ENCODE measurements at regions not wholly inside any gene's neighbourhood (a gene's known extent, or its start where the extent isn't known, plus 50 kb on each side); places are given as distances from the start of the nearest gene placed in this dataset.

DNA sequence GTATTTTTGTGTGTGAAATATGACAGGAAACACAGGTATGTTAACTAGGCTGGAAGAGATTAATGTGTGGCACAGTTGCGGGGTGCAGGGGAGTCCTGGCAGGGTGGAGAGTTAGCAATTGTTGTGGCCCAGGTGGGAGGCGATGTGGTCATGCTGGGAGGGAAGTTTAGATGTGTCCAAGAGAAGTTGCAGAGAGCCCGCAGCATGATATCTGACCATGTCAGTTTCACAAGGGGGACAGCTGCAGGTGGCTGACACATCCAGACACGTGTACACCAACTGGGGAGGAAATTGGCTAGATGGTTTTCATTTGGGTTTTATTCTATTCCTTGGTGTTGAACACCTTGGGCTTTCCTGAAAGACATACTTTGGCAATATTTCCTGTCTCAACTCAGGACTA lies 172.8 kb upstream of the RGMA start:
- whole genome bisulfite sequencing, 2 donors = 88 to 89% methylated on average over 4 of the region's 4 CpGs
- H3K27ac ChIP-seq = no peak overlapping the region
- TF ChIP-seq EP300 (IDR thresholded peaks at IDR 0.05) = no peak
- peaks cover 0 to 13% (median 0%) of the 10 kb centered on the region in 4 donors for H3K9me3 ChIP-seq
- no peaks in the 10 kb centered on the region for H3K27me3 ChIP-seq
- H3K4me1 ChIP-seq = no peaks in the 10 kb centered on the region
- H3K4me3 ChIP-seq = no peak overlapping the region
- no peak for DNase-seq (ENCODE audit: low spot score in 2 of 2)
- H3K36me3 ChIP-seq = no peaks in the 10 kb centered on the region

- no peak overlapping the region for H3K27ac ChIP-seq
- H3K4me3 ChIP-seq = no peak overlapping the region
- no peaks in the 10 kb centered on the region for H3K9me3 ChIP-seq
- 86 to 90% methylated on average over 3 of the region's 3 CpGs for WGBS, 2 donors
- TF ChIP-seq, protein P1, sequence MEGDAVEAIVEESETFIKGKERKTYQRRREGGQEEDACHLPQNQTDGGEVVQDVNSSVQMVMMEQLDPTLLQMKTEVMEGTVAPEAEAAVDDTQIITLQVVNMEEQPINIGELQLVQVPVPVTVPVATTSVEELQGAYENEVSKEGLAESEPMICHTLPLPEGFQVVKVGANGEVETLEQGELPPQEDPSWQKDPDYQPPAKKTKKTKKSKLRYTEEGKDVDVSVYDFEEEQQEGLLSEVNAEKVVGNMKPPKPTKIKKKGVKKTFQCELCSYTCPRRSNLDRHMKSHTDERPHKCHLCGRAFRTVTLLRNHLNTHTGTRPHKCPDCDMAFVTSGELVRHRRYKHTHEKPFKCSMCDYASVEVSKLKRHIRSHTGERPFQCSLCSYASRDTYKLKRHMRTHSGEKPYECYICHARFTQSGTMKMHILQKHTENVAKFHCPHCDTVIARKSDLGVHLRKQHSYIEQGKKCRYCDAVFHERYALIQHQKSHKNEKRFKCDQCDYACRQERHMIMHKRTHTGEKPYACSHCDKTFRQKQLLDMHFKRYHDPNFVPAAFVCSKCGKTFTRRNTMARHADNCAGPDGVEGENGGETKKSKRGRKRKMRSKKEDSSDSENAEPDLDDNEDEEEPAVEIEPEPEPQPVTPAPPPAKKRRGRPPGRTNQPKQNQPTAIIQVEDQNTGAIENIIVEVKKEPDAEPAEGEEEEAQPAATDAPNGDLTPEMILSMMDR (IDR thresholded peaks at IDR 0.05) = no peak
- TF ChIP-seq EP300 (IDR thresholded peaks at IDR 0.05) = peak in 1 of 2 donors; percentile 42
- no peak for TF ChIP-seq POLR2A (IDR thresholded peaks at IDR 0.05)
- no peaks in the 10 kb centered on the region for H3K27me3 ChIP-seq
- no peaks in the 10 kb centered on the region for H3K4me1 ChIP-seq
- no peaks in the 10 kb centered on the region for H3K36me3 ChIP-seq
- no peak for DNase-seq (ENCODE audit: low spot score in 2 of 2)
Measured at GRCh38 chr15:93257920-93258319, 168.9 kb upstream of the RGMA start.

GRCh38 chr15:93253681-93254080 lies 164.7 kb upstream of the RGMA start:
- DNase-seq (ENCODE audit: low spot score in 2 of 2) = no peak
- no peak overlapping the region for H3K4me3 ChIP-seq
- H3K27ac ChIP-seq = no peak overlapping the region
- 91 to 93% methylated on average over 3 of the region's 3 CpGs for WGBS, 2 donors
- no peaks in the 10 kb centered on the region for H3K27me3 ChIP-seq
- H3K4me1 ChIP-seq = no peaks in the 10 kb centered on the region
- no peaks in the 10 kb centered on the region for H3K9me3 ChIP-seq
- TF ChIP-seq POLR2A (IDR thresholded peaks at IDR 0.05) = no peak
- TF ChIP-seq, protein P1 (IDR thresholded peaks at IDR 0.05) = no peak
- no peak for TF ChIP-seq EP300 (IDR thresholded peaks at IDR 0.05)
- no peaks in the 10 kb centered on the region for H3K36me3 ChIP-seq

DNA sequence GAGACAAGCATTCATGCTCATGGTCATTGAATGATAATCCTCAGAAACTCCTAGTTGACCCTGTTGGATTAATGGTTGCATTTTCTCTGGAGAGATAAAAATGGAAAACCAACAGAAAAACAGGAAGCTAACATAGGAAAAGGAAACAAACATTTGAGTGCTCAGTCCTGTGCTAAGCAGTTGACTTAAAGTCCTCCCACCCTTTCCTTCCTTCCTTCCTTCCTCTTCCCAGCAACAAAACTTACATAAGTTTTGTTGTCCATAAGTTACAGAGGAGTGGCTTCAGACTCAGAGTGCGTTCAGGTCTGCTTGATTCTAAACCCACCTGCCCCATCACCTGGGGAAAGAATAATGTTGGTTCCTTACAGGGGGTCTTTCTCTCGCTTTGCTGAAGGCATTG lies 163.8 kb upstream of the RGMA start:
- Histone ChIP-seq H3K4me1 (no peaks in the 10 kb centered on the region), H3K36me3 (no peaks in the 10 kb centered on the region), H3K27ac (no peak overlapping the region), H3K9me3 (no peaks in the 10 kb centered on the region), H3K27me3 (no peaks in the 10 kb centered on the region), H3K4me3 (no peak overlapping the region)
- no peak for DNase-seq (ENCODE audit: low spot score in 2 of 2)
- 69 to 83% methylated on average over 2 of the region's 2 CpGs for WGBS, 2 donors
- TF ChIP-seq EP300 (IDR thresholded peaks at IDR 0.05) = peak; percentile 30 to 58
- TF ChIP-seq POLR2A (IDR thresholded peaks at IDR 0.05) = no peak

DNA sequence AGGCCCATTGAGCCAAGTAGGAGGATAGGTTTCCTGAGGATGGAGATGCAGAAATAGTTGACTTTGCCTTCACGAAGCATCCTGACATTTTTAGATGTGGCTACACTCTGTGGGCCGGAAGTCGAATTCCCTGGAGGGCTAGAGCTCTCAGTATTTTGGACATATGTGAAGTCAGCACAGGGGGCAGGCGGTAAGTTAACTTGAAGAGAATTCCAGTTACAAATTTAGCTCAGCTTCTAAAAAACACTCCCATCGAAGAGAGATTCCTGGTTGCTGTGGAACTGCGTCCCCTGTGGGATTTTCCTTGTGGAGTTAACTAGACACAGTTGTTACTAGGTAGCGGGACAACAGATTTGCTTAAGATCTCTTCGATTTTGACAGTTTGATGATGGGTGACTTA lies 161.9 kb upstream of the RGMA start:
- no peak for DNase-seq (ENCODE audit: low spot score in 2 of 2)
- TF ChIP-seq, protein P1 (IDR thresholded peaks at IDR 0.05) = no peak
- TF ChIP-seq EP300 (IDR thresholded peaks at IDR 0.05) (no peak), POLR2A (IDR thresholded peaks at IDR 0.05) (no peak)
- Histone ChIP-seq H3K4me3 (no peak overlapping the region), H3K36me3 (no peaks in the 10 kb centered on the region), H3K4me1 (peaks cover 0 to 13% (median 3%) of the 10 kb centered on the region in 4 donors), H3K27ac (no peak overlapping the region), H3K9me3 (no peaks in the 10 kb centered on the region), H3K27me3 (no peaks in the 10 kb centered on the region)
- WGBS, 2 donors = 72% methylated on average over 8 of the region's 8 CpGs

GRCh38 chr15:93250209-93250608 lies 161.2 kb upstream of the RGMA start:
- Histone ChIP-seq H3K9me3 (no peaks in the 10 kb centered on the region), H3K27ac (no peak overlapping the region), H3K36me3 (no peaks in the 10 kb centered on the region), H3K27me3 (no peaks in the 10 kb centered on the region), H3K4me1 (peaks cover 0 to 17% (median 3%) of the 10 kb centered on the region in 4 donors), H3K4me3 (no peak overlapping the region)
- no peak for DNase-seq (ENCODE audit: low spot score in 2 of 2)
- TF ChIP-seq POLR2A (IDR thresholded peaks at IDR 0.05) (no peak), EP300 (IDR thresholded peaks at IDR 0.05) (no peak)
- TF ChIP-seq, protein P1 (IDR thresholded peaks at IDR 0.05) = no peak
- 49 to 50% methylated on average over 2 of the region's 2 CpGs for WGBS, 2 donors

Measured in tibial nerve (tissue), 4 donors.